Uterus (tissue), 3 donors: ENCODE measurements at regions not wholly inside any gene's neighbourhood (a gene's known extent, or its start where the extent isn't known, plus 50 kb on each side); places are given as distances from the start of the nearest gene placed in this dataset.

ENCODE experiments used
- DNase-seq, 2 donors: peaks; one replicate each; pipeline ENCODE4 v3.0.0-alpha.2; 2019 to 2020
- H3K27ac ChIP-seq, 2 donors: fragments of 200-600 bp; sonication (generic); 1 replicate in 1 of 2; 2 replicates in 1 of 2; pipeline ENCODE4 v1.5.1; 2016 to 2018
- H3K27me3 ChIP-seq, 2 donors: fragments of 200-600 bp; sonication (generic); one replicate each; pipeline ENCODE4 v1.5.1; 2018 to 2019; ENCODE audit warnings: control low read depth in 1 of 2
- H3K36me3 ChIP-seq, 2 donors: fragments of 200-600 bp; sonication (generic); one replicate each; pipeline ENCODE4 v1.5.1; 2019; ENCODE audit warnings: control low read depth in 1 of 2
- H3K4me1 ChIP-seq, 2 donors: fragments of 200-600 bp; sonication (generic); one replicate each; pipeline ENCODE4 v1.5.1; 2018 to 2019; ENCODE audit warnings: control low read depth in 1 of 2
- H3K4me3 ChIP-seq, 2 donors: fragments of 200-600 bp; sonication (generic); 1 replicate in 1 of 2; 2 replicates in 1 of 2; pipeline ENCODE4 v1.5.1; 2018 to 2019; ENCODE audit warnings: mild to moderate bottlenecking in 1 of 2
- H3K9me3 ChIP-seq, 2 donors: fragments of 200-600 bp; sonication (generic); one replicate each; pipeline ENCODE4 v1.5.1; 2019; ENCODE audit warnings: control low read depth in 1 of 2
- CTCF ChIP-seq, 4 experiments: fragments of 200-600 bp in 2 of 4; fragments of 450-650 bp in 2 of 4; sonication (generic) in 2 of 4; IDR thresholded peaks; one replicate each; pipeline ENCODE4 v1.5.1; 2016 to 2019; ENCODE audit warnings: antibody characterized with exemption in 4 of 4, mild to moderate bottlenecking in 2 of 4, moderate library complexity in 1 of 4
- POLR2A ChIP-seq, 2 donors: fragments of 450-650 bp; IDR thresholded peaks; one replicate each; pipeline ENCODE4 v1.6.1; 2016; ENCODE audit warnings: antibody characterized with exemption in 2 of 2, mild to moderate bottlenecking in 1 of 2, moderate library complexity in 1 of 2
- intact Hi-C: fragments of 100-400 bp; cut with DNase I; formaldehyde crosslinking; loops from one replicate; pipeline ENCODE4 v1.15.1; 2023; ENCODE audit warnings: low total_unique reads
- donor health status: DM: yes; HTN: yes; CAD: no.

GRCh38 chr17:72183194-72183685 is 62.4 kb downstream of the SOX9 start:
- intact Hi-C loops: no loop called here
- TF ChIP-seq CTCF (IDR thresholded peaks at IDR 0.05): no peak
- no peak for TF ChIP-seq POLR2A (IDR thresholded peaks at IDR 0.05)
- Histone ChIP-seq H3K4me3 (no peak overlapping the region), H3K27me3 (no peaks in the 10 kb centered on the region), H3K4me1 (no peaks in the 10 kb centered on the region), H3K9me3 (no peaks in the 10 kb centered on the region), H3K36me3 (no peaks in the 10 kb centered on the region), H3K27ac (no peak overlapping the region)
- DNase-seq: no peak

GRCh38 chr17:72184805-72185204 is 64.0 kb downstream of the SOX9 start:
- no peaks in the 10 kb centered on the region for H3K4me1 ChIP-seq
- TF ChIP-seq POLR2A (IDR thresholded peaks at IDR 0.05) (no peak), CTCF (IDR thresholded peaks at IDR 0.05) (no peak)
- intact Hi-C loops: no loop called here
- DNase-seq: no peak
- H3K27ac ChIP-seq: no peak overlapping the region
- H3K9me3 ChIP-seq: no peaks in the 10 kb centered on the region
- H3K4me3 ChIP-seq: no peak overlapping the region
- H3K27me3 ChIP-seq: no peaks in the 10 kb centered on the region
- H3K36me3 ChIP-seq: no peaks in the 10 kb centered on the region

- no peaks in the 10 kb centered on the region for H3K36me3 ChIP-seq
- no peaks in the 10 kb centered on the region for H3K27me3 ChIP-seq
- no peak for DNase-seq
- intact Hi-C loops: no loop called here
- no peak for TF ChIP-seq CTCF (IDR thresholded peaks at IDR 0.05)
- TF ChIP-seq POLR2A (IDR thresholded peaks at IDR 0.05): no peak
- H3K4me3 ChIP-seq: no peak overlapping the region
- H3K4me1 ChIP-seq: no peaks in the 10 kb centered on the region
- H3K9me3 ChIP-seq: no peaks in the 10 kb centered on the region
- H3K27ac ChIP-seq: no peak overlapping the region
These were observed 64.7 kb downstream of the SOX9 start for GRCh38 chr17:72185564-72185963.

- Histone ChIP-seq H3K9me3 (no peaks in the 10 kb centered on the region), H3K4me1 (no peaks in the 10 kb centered on the region), H3K4me3 (no peak overlapping the region), H3K27me3 (no peaks in the 10 kb centered on the region), H3K36me3 (no peaks in the 10 kb centered on the region), H3K27ac (no peak overlapping the region)
- TF ChIP-seq POLR2A (IDR thresholded peaks at IDR 0.05) (no peak), CTCF (IDR thresholded peaks at IDR 0.05) (no peak)
- intact Hi-C loops: no loop called here
- DNase-seq: no peak
These were observed 66.7 kb downstream of the SOX9 start for GRCh38 chr17:72187556-72187955.

GRCh38 chr17:72188801-72189200 is 68.0 kb downstream of the SOX9 start:
- no peaks in the 10 kb centered on the region for H3K36me3 ChIP-seq
- H3K4me1 ChIP-seq: no peaks in the 10 kb centered on the region
- H3K9me3 ChIP-seq: no peaks in the 10 kb centered on the region
- no peaks in the 10 kb centered on the region for H3K27me3 ChIP-seq
- no peak for TF ChIP-seq CTCF (IDR thresholded peaks at IDR 0.05)
- TF ChIP-seq POLR2A (IDR thresholded peaks at IDR 0.05): no peak
- H3K4me3 ChIP-seq: no peak overlapping the region
- intact Hi-C loops: no loop called here
- DNase-seq: no peak
- H3K27ac ChIP-seq: no peak overlapping the region
